HG03565 (cell line): ENCODE measurements at regions not wholly inside any gene's neighbourhood (a gene's known extent, or its start where the extent isn't known, plus 50 kb on each side); places are given as distances from the start of the nearest gene placed in this dataset.

Experiments used
- ATAC-seq: cut with Tn5 transposase; IDR thresholded peaks from one replicate; pipeline ENCODE4 v1.9.1; 2021; ENCODE audit warnings: mild to moderate bottlenecking, moderate library complexity; ENCODE audit not compliant: unreplicated experiment

DNA sequence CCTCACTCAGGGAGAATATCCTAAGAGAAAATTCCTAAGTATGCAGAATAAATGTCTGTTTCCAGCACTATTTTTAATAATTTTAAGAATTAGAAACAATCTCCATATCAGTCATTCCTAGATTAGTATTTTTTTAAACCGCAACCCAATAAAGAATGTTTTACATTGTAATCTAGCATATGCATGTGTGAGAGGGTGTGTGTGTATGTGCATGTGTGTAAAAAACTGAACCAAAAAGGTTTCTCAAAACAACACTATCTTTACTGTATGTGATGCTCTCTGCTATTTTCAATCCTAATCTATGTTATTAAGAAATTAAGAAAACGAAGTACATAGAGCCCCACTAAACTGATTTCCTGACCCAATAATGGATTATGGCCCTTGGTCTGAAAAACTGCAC is 90.6 kb upstream of the AKIP1 start:
- ATAC-seq, result no peak

GRCh38 chr11:8822469-8822868 is 88.5 kb upstream of the AKIP1 start:
- no peak for ATAC-seq

GRCh38 chr11:8823174-8823742 is 87.7 kb upstream of the AKIP1 start:
- ATAC-seq, result no peak

DNA sequence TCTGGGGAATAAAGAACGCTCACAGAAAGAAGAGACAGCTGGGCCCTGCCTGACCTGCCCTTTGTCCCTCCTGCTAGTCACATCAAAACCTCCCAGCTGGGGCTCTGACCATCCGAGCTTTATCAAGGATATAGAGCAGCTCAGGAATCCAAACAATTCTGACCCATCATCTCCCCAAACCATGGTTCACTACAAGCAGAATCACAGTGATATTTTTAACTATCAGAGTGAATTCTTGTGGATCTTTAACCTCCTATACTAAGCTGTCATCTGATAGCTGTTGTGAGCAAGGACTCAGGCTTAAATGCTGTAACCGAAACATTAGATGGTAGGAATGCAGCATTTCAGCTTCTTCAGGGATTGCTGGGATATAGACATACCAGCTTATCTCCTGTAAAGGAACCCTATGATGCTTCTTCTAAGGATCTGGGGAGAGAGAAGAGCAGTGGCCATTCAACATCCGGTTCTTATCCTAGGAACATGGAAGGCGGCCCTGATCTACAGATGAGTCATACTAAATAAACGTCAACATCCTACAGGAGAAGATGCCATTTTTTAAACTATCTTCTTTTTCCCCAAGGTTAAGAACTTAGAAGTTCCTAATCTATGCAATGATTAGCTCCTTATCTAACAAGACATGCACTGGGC is 84.7 kb upstream of the AKIP1 start:
- ATAC-seq, result no peak

DNA sequence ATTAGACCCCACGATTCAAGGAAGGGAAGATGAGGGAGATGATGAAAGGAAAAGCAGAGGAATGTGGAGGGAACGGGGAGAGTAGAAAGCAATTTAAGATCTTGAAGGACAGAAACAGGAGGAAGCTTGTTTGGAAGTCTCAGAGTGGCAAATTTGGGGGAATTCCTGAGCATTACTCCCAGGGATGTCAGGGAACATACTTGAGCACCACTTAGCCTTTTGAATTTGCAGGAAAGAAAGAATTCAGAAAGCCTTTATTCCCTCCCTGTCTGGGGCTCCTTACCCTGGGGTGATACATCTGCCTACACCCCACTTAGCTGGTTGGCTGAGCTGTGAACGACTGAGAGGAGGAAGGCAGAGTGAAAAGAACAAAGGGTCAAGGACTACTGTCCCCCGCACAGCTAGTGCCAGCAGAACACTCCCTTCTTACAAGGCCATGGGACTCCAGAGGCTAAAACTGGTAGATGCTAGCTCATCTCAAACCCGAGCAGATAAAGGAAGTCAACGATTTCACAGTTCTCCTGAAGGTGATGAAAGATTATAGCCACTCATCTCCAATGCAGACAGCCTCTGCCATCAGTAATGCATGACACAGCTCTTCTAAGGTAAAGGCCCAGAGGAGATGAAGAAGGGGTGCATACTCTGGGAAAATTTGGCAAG is 84.0 kb upstream of the AKIP1 start:
- ATAC-seq, result no peak

- no peak for ATAC-seq
These were observed 82.9 kb upstream of the AKIP1 start for GRCh38 chr11:8828046-8828445.

GRCh38 chr11:8828580-8829361 is 82.2 kb upstream of the AKIP1 start:
- no peak for ATAC-seq

GRCh38 chr11:8829556-8829955 is 81.4 kb upstream of the AKIP1 start:
- ATAC-seq, result no peak

- ATAC-seq, result no peak
These were observed 80.3 kb upstream of the AKIP1 start for GRCh38 chr11:8830641-8831040.

DNA sequence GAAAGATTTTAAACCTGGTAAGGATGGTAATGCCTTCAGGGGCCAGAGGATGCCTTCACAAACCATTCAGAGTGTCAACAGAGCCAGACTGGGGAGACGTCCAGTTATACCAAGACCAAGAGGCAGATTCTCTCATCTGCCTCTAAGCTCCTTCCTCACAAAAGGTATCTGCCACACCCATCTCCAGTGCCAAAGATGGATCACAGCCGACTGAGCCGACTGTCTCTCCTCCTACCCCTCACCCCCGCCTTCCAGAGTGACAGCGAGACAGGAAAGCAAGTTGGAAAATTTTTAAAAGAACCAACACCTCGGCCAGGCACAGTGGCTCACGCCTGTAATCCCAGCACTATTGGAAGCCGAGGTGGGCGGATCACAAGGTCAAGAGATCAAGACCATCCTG is 79.1 kb upstream of the AKIP1 start:
- no peak for ATAC-seq

- ATAC-seq, result peak; percentile 94
These were observed 78.3 kb upstream of the AKIP1 start for GRCh38 chr11:8832571-8833260.

GRCh38 chr11:8833568-8834315 is 77.2 kb upstream of the AKIP1 start:
- ATAC-seq, result no peak

GRCh38 chr11:8834379-8834778 is 76.6 kb upstream of the AKIP1 start:
- no peak for ATAC-seq

- no peak for ATAC-seq
These were observed 72.7 kb upstream of the AKIP1 start for GRCh38 chr11:8838248-8838647.

- ATAC-seq, result no peak
These were observed 71.6 kb upstream of the AKIP1 start for GRCh38 chr11:8839306-8839956.

DNA sequence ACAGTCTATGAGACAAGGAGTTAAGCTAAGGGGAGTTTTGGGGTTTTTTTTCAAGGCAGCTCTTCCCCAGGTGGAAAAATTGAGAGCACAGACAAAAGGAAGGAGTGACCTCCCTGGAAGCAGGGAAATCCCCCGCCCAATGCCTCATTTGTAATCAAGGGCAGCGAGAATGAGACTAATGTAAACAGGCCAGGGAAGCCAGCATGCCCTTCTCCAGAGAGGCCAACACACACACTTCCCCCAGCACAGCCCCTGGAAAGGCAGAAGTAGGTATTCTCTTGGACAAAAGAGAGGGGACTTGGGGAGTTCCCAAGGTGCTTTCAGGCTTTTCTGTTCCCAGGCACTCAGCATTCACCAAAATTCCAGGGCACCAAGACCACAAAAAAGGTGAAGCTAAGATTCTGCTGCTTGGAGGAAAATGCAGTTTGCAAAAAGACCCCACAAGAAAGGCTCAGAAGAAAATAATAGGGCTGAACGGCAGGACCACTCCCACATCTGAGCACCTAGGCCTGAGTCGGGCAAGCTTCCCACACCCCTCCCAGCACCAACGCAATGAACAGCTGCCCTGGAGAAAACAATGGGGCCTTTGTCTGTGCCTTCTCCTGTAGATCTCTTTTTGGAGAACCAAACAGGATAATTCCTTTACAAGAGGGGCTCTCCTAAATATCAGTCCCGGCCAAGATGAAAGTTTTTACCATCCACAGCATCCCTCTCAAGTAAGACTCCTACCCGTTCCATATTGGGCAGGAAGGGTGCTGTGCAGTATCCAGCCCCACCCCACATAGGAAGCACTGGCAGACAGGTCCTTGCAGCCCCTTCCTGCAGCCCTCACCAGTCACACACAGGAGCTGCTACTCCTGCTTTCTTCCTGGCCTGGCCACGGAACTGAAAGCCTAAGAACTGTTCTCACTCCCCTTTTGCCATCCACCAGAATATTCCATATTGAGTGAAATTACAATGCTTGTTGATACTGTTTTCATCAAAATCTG is 70.7 kb upstream of the AKIP1 start:
- ATAC-seq, result no peak

DNA sequence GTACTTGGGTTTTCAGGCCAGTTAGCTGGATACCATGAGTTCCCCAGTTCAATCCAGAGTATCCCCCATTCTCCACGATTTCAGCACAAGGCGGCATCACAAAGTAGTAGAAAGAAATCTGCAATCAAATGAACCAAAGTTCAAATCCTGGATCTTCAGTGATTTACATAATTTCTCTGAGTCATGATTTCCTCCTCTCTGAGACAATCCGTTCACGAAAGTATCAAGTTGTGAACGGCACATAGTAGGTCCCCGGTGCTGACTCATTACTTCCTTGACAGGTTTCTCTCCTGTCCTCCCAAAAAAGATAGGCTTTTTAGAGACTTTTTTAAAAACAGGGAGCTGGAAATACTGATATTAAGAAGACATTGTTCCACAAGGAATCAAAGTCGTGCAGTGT is 69.1 kb upstream of the AKIP1 start:
- no peak for ATAC-seq

GRCh38 chr11:8858808-8859207 is 52.2 kb upstream of the AKIP1 start:
- no peak for ATAC-seq
